GM12878 (cell line): ENCODE measurements at regions not wholly inside any gene's neighbourhood (a gene's known extent, or its start where the extent isn't known, plus 50 kb on each side); places are given as distances from the start of the nearest gene placed in this dataset.

Experiments used
- ATAC-seq: fragments of 200-7000 bp; cut with Tn5 transposase; 3 replicates; pipeline ENCODE4 v1.9.1; 2020; ENCODE audit warnings: mild to moderate bottlenecking, moderate library complexity
- BruUV-seq: library from RNA; stranded (reverse); fragments of 400-500 nt; replicated peaks from 2 replicates; lab custom pipeline; 2021; lab: Mats Ljungman, UMichigan
- CTCF ChIA-PET: fragments of 300-600 bp; sonication (Branson Sonifier 250); formaldehyde crosslinking; extraction: SDS; loops from one replicate; lab custom pipeline; 2021; ENCODE audit warnings: inconsistent platforms; lab: Yijun Ruan, JAX
- POLR2A ChIA-PET: fragments of 350-600 bp; formaldehyde crosslinking; extraction: SDS; loops from one replicate; lab custom pipeline; 2021; ENCODE audit warnings: inconsistent platforms; lab: Charles Lee
- RAD21 ChIA-PET: fragments of 300-600 bp; sonication (Branson Sonifier 250); formaldehyde crosslinking; loops from one replicate; lab custom pipeline; 2023; ENCODE audit warnings: antibody characterized with exemption; ENCODE audit not compliant: unreplicated experiment; lab: Charles Lee
- SMC1A ChIA-PET: fragments of 300-600 bp; sonication (Branson Sonifier 250); formaldehyde crosslinking; loops from one replicate; lab custom pipeline; 2023; ENCODE audit not compliant: unreplicated experiment, uncharacterized antibody; lab: Charles Lee
- DNase-seq: peaks from one replicate; pipeline ENCODE4 v3.0.0-alpha.2; 2011; ENCODE audit warnings: low read depth, low spot score
- FAIRE-seq: peaks from 3 replicates; lab custom pipeline; 2011; peaks lifted over from hg19 to GRCh38; lab: Jason Lieb, UNC
- H2AFZ ChIP-seq: 2 replicates; pipeline ENCODE4 v1.6.0; 2011; ENCODE audit warnings: low read depth, low read length, control low read depth; ENCODE audit not compliant: control insufficient read depth
- H3K27ac ChIP-seq: 2 replicates; pipeline ENCODE4 v1.5.1; 2011; ENCODE audit warnings: control low read depth; ENCODE audit not compliant: control insufficient read depth, insufficient read depth
- H3K27me3 ChIP-seq, 2 experiments: replicated peaks in 1 of 2; 2 replicates each; pipeline versions ENCODE4 v1.6.0 to v1.6.1; 2011; ENCODE audit warnings: low read length in 1 of 2; ENCODE audit not compliant: control insufficient read depth in 2 of 2, insufficient read depth in 2 of 2
- H3K36me3 ChIP-seq, 2 experiments: 2 replicates each; pipeline ENCODE4 v1.5.1; 2011; ENCODE audit warnings: low read length in 1 of 2; ENCODE audit not compliant: control insufficient read depth in 2 of 2, insufficient read depth in 2 of 2
- H3K4me1 ChIP-seq: 2 replicates; pipeline ENCODE4 v1.6.1; 2011; ENCODE audit warnings: mild to moderate bottlenecking, low read length, moderate library complexity, mixed read lengths; ENCODE audit not compliant: control insufficient read depth, insufficient read depth
- H3K4me2 ChIP-seq: 2 replicates; pipeline ENCODE4 v1.6.0; 2011; ENCODE audit warnings: control low read depth; ENCODE audit not compliant: control insufficient read depth, insufficient read depth
- H3K4me3 ChIP-seq: fragments of 200-600 bp; sonication (generic); 2 replicates; pipeline ENCODE4 v1.5.1; 2016
- H3K79me2 ChIP-seq: 2 replicates; pipeline ENCODE4 v1.6.0; 2011; ENCODE audit warnings: low read length; ENCODE audit not compliant: control insufficient read depth, insufficient read depth
- H3K9ac ChIP-seq: 2 replicates; pipeline ENCODE4 v1.8.0; 2011; ENCODE audit warnings: low read length, control low read depth, mixed read lengths; ENCODE audit not compliant: control insufficient read depth, insufficient read depth
- H3K9me3 ChIP-seq: replicated peaks from 3 replicates; pipeline ENCODE4 v1.5.1; 2011; ENCODE audit warnings: mild to moderate bottlenecking, low read length; ENCODE audit not compliant: control insufficient read depth, insufficient read depth
- H4K20me1 ChIP-seq: 2 replicates; pipeline ENCODE4 v1.6.0; 2011; ENCODE audit not compliant: control insufficient read depth, insufficient read depth
- CHD2 ChIP-seq: IDR thresholded peaks from 2 replicates; pipeline ENCODE4 v1.6.1; 2011; ENCODE audit warnings: low read depth, low read length, improper control_type of control experiment, borderline replicate concordance
- GABPA ChIP-seq: IDR thresholded peaks from 2 replicates; pipeline ENCODE4 v1.6.1; 2014; ENCODE audit warnings: antibody characterized with exemption, low read depth, mild to moderate bottlenecking, inconsistent platforms
- IKZF2 ChIP-seq, 2 experiments: fragments of 450-650 bp; IDR thresholded peaks; 2 replicates each; pipeline ENCODE4 v1.6.1; 2017; ENCODE audit warnings: mild to moderate bottlenecking in 2 of 2, moderate library complexity in 2 of 2
- LARP7 ChIP-seq: fragments of 450-650 bp; IDR thresholded peaks from 2 replicates; pipeline ENCODE4 v1.6.1; 2017; ENCODE audit warnings: mild to moderate bottlenecking
- MXI1 ChIP-seq: fragments of 150-350 bp; IDR thresholded peaks from 2 replicates; pipeline ENCODE4 v1.6.1; 2011; ENCODE audit warnings: low read depth, mild to moderate bottlenecking, inconsistent platforms, low read length, improper control_type of control experiment
- MYC ChIP-seq: IDR thresholded peaks from 2 replicates; pipeline ENCODE4 v1.6.1; 2011; ENCODE audit warnings: mild to moderate bottlenecking, low read length, moderate library complexity, inconsistent platforms; ENCODE audit not compliant: insufficient read depth, insufficient replicate concordance, insufficient read length, severe bottlenecking
- NFIC ChIP-seq: IDR thresholded peaks from 2 replicates; pipeline ENCODE4 v1.6.1; 2012; ENCODE audit warnings: low read depth, mild to moderate bottlenecking, inconsistent platforms, low read length, moderate library complexity
- TCF12 ChIP-seq: IDR thresholded peaks from 2 replicates; pipeline ENCODE4 v1.6.1; 2011; ENCODE audit warnings: low read depth, mild to moderate bottlenecking, low read length
- WGBS: methylation state at CpG from one replicate; pipeline ENCODE4 v1.1.6; 2016; ENCODE audit warnings: low lambda C conversion rate; ENCODE audit not compliant: insufficient replicate concordance, insufficient coverage; ENCODE audit errors: missing lambda C conversion rate; 5-methylcytosine and 5-hydroxymethylcytosine counted together
- in situ Hi-C: fragments of 300-500 bp; cut with MboI; formaldehyde crosslinking; loops from 9 replicates; pipeline ENCODE4 v1.14.3; 2018; ENCODE audit warnings: mixed read lengths
- intact Hi-C: fragments of 100-400 bp; cut with micrococcal nuclease; formaldehyde crosslinking; loops from one replicate; pipeline ENCODE4 v1.14.2; 2022; ENCODE audit not compliant: unreplicated experiment
- TF ChIP-seq, protein P1 (sequence below): fragments of 450-650 bp; IDR thresholded peaks from 2 replicates; pipeline ENCODE4 v1.6.1; 2017; ENCODE audit warnings: mild to moderate bottlenecking, moderate library complexity
- TF ChIP-seq, protein P2 (sequence below): fragments of 150-350 bp; IDR thresholded peaks from 2 replicates; pipeline ENCODE4 v1.6.1; 2014; ENCODE audit warnings: mild to moderate bottlenecking, low read depth, low read length
- TF ChIP-seq, protein P3 (sequence below): fragments of 450-650 bp; IDR thresholded peaks from 2 replicates; pipeline ENCODE4 v1.6.1; 2017; ENCODE audit warnings: antibody characterized with exemption, mild to moderate bottlenecking, moderate library complexity
- TF ChIP-seq, protein P4 (sequence below): IDR thresholded peaks from 2 replicates; pipeline ENCODE4 v1.6.1; 2012; ENCODE audit warnings: low read depth, low read length, improper control_type of control experiment
- TF ChIP-seq, protein P5 (sequence below): fragments of 450-650 bp; conservative IDR thresholded peaks from 2 replicates; pipeline ENCODE4 v1.6.1; 2017; ENCODE audit warnings: mild to moderate bottlenecking, moderate library complexity

DNA sequence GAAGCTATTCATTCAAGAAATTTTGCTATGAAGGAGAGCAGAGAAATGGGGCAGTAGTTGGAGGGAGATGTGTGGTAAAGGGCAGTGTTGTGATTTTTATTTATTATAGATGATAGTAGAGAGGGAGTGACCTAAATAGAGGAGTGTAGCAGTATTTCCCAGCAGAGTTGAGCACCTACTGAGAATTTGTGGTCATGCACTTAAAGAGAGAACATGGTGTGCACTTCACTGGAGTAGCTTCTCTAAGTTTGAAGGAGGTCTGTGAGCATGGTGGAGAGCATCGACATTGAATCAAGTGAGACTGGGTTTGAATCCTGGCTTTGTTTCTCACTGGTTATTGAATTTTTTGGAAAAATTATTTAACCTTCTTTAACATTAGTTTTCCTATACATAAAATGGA is 129.2 kb downstream of the AQP4 start:
- BruUV-seq, result no TSS peak
- no peaks in the 10 kb centered on the region; the same call in 1 of the 2 replicates for H3K4me1 ChIP-seq
- H3K27me3 ChIP-seq, result no peaks in the 10 kb centered on the region
- H3K27ac ChIP-seq, result no peak overlapping the region
- in situ Hi-C loops (no loop called here), intact Hi-C loops (no loop called here)
- no peak for FAIRE-seq
- H3K79me2 ChIP-seq, result no peaks in the 10 kb centered on the region
- ChIA-PET POLR2A (no interaction called here), CTCF (no interaction called here), RAD21 (no interaction called here), SMC1A (interaction anchor here (1.3 kb wide), 1 partner anchor 23 kb away, joined by 3 read pairs; no protein-coding TSS in a partner anchor)
- H3K4me3 ChIP-seq, result no peak overlapping the region
- no peaks in the 10 kb centered on the region for H3K36me3 ChIP-seq
- no peaks in the 10 kb centered on the region for H3K9me3 ChIP-seq
- H3K9ac ChIP-seq, result no peak overlapping the region
- H4K20me1 ChIP-seq, result no peaks in the 10 kb centered on the region
- no peak overlapping the region for H3K4me2 ChIP-seq
- no peak for ATAC-seq
- WGBS, result 88% methylated on average over 1 of the region's 1 CpG
- DNase-seq, result no peak
- H2AFZ ChIP-seq, result no peak overlapping the region
- TF ChIP-seq, protein P1, sequence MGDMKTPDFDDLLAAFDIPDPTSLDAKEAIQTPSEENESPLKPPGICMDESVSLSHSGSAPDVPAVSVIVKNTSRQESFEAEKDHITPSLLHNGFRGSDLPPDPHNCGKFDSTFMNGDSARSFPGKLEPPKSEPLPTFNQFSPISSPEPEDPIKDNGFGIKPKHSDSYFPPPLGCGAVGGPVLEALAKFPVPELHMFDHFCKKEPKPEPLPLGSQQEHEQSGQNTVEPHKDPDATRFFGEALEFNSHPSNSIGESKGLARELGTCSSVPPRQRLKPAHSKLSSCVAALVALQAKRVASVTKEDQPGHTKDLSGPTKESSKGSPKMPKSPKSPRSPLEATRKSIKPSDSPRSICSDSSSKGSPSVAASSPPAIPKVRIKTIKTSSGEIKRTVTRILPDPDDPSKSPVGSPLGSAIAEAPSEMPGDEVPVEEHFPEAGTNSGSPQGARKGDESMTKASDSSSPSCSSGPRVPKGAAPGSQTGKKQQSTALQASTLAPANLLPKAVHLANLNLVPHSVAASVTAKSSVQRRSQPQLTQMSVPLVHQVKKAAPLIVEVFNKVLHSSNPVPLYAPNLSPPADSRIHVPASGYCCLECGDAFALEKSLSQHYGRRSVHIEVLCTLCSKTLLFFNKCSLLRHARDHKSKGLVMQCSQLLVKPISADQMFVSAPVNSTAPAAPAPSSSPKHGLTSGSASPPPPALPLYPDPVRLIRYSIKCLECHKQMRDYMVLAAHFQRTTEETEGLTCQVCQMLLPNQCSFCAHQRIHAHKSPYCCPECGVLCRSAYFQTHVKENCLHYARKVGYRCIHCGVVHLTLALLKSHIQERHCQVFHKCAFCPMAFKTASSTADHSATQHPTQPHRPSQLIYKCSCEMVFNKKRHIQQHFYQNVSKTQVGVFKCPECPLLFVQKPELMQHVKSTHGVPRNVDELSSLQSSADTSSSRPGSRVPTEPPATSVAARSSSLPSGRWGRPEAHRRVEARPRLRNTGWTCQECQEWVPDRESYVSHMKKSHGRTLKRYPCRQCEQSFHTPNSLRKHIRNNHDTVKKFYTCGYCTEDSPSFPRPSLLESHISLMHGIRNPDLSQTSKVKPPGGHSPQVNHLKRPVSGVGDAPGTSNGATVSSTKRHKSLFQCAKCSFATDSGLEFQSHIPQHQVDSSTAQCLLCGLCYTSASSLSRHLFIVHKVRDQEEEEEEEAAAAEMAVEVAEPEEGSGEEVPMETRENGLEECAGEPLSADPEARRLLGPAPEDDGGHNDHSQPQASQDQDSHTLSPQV, result no peak
- TF ChIP-seq MYC, result no peak
- TF ChIP-seq CHD2, result no peak
- no peak for TF ChIP-seq LARP7
- TF ChIP-seq GABPA, result no peak
- TF ChIP-seq, protein P2, sequence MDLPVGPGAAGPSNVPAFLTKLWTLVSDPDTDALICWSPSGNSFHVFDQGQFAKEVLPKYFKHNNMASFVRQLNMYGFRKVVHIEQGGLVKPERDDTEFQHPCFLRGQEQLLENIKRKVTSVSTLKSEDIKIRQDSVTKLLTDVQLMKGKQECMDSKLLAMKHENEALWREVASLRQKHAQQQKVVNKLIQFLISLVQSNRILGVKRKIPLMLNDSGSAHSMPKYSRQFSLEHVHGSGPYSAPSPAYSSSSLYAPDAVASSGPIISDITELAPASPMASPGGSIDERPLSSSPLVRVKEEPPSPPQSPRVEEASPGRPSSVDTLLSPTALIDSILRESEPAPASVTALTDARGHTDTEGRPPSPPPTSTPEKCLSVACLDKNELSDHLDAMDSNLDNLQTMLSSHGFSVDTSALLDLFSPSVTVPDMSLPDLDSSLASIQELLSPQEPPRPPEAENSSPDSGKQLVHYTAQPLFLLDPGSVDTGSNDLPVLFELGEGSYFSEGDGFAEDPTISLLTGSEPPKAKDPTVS, result no peak
- TF ChIP-seq, protein P3, sequence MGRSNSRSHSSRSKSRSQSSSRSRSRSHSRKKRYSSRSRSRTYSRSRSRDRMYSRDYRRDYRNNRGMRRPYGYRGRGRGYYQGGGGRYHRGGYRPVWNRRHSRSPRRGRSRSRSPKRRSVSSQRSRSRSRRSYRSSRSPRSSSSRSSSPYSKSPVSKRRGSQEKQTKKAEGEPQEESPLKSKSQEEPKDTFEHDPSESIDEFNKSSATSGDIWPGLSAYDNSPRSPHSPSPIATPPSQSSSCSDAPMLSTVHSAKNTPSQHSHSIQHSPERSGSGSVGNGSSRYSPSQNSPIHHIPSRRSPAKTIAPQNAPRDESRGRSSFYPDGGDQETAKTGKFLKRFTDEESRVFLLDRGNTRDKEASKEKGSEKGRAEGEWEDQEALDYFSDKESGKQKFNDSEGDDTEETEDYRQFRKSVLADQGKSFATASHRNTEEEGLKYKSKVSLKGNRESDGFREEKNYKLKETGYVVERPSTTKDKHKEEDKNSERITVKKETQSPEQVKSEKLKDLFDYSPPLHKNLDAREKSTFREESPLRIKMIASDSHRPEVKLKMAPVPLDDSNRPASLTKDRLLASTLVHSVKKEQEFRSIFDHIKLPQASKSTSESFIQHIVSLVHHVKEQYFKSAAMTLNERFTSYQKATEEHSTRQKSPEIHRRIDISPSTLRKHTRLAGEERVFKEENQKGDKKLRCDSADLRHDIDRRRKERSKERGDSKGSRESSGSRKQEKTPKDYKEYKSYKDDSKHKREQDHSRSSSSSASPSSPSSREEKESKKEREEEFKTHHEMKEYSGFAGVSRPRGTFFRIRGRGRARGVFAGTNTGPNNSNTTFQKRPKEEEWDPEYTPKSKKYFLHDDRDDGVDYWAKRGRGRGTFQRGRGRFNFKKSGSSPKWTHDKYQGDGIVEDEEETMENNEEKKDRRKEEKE, result no peak
- no peak for TF ChIP-seq MXI1
- no peak for TF ChIP-seq NFIC
- TF ChIP-seq, protein P4, sequence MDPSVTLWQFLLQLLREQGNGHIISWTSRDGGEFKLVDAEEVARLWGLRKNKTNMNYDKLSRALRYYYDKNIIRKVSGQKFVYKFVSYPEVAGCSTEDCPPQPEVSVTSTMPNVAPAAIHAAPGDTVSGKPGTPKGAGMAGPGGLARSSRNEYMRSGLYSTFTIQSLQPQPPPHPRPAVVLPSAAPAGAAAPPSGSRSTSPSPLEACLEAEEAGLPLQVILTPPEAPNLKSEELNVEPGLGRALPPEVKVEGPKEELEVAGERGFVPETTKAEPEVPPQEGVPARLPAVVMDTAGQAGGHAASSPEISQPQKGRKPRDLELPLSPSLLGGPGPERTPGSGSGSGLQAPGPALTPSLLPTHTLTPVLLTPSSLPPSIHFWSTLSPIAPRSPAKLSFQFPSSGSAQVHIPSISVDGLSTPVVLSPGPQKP, result no peak
- TF ChIP-seq TCF12, result no peak
- no peak for TF ChIP-seq IKZF2 (IDR thresholded peaks at IDR 0.05)
- TF ChIP-seq, protein P5, sequence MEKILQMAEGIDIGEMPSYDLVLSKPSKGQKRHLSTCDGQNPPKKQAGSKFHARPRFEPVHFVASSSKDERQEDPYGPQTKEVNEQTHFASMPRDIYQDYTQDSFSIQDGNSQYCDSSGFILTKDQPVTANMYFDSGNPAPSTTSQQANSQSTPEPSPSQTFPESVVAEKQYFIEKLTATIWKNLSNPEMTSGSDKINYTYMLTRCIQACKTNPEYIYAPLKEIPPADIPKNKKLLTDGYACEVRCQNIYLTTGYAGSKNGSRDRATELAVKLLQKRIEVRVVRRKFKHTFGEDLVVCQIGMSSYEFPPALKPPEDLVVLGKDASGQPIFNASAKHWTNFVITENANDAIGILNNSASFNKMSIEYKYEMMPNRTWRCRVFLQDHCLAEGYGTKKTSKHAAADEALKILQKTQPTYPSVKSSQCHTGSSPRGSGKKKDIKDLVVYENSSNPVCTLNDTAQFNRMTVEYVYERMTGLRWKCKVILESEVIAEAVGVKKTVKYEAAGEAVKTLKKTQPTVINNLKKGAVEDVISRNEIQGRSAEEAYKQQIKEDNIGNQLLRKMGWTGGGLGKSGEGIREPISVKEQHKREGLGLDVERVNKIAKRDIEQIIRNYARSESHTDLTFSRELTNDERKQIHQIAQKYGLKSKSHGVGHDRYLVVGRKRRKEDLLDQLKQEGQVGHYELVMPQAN, result no peak
